GM18511 (cell line): ENCODE measurements at regions not wholly inside any gene's neighbourhood (a gene's known extent, or its start where the extent isn't known, plus 50 kb on each side); places are given as distances from the start of the nearest gene placed in this dataset.

ENCODE experiments used
- ATAC-seq: cut with Tn5 transposase; IDR thresholded peaks from one replicate; pipeline ENCODE4 v1.9.1; 2021; ENCODE audit warnings: mild to moderate bottlenecking, moderate library complexity; ENCODE audit not compliant: unreplicated experiment

- ATAC-seq = no peak
Observed at GRCh38 chr5:27516437-27516836, 478.1 kb upstream of the CDH9 start.

GRCh38 chr5:27511061-27511460 lies 472.7 kb upstream of the CDH9 start:
- ATAC-seq = no peak

GRCh38 chr5:27503813-27504212 lies 465.4 kb upstream of the CDH9 start:
- ATAC-seq = no peak

- ATAC-seq = no peak
Observed at GRCh38 chr5:27502236-27502635, 463.9 kb upstream of the CDH9 start.

- no peak for ATAC-seq
Observed at GRCh38 chr5:27497491-27497890, 459.1 kb upstream of the CDH9 start.

- ATAC-seq = no peak
Observed at GRCh38 chr5:27494887-27495286, 456.5 kb upstream of the CDH9 start.

- ATAC-seq = no peak
Observed at GRCh38 chr5:27491746-27492439, 453.5 kb upstream of the CDH9 start.

- no peak for ATAC-seq
Observed at GRCh38 chr5:27491047-27491446, 452.7 kb upstream of the CDH9 start.

- ATAC-seq = no peak
Observed at GRCh38 chr5:27489701-27490100, 451.3 kb upstream of the CDH9 start.

- no peak for ATAC-seq
Observed at GRCh38 chr5:27482663-27483062, 444.3 kb upstream of the CDH9 start.

- no peak for ATAC-seq
Observed at GRCh38 chr5:27479859-27480258, 441.5 kb upstream of the CDH9 start.

GRCh38 chr5:27477550-27477949 lies 439.2 kb upstream of the CDH9 start:
- no peak for ATAC-seq

- no peak for ATAC-seq
Observed at GRCh38 chr5:27476356-27476988, 438.1 kb upstream of the CDH9 start.

- no peak for ATAC-seq
Observed at GRCh38 chr5:27475063-27475462, 436.7 kb upstream of the CDH9 start.

GRCh38 chr5:27474395-27474794 lies 436.0 kb upstream of the CDH9 start:
- no peak for ATAC-seq

GRCh38 chr5:27474047-27474309 lies 435.6 kb upstream of the CDH9 start:
- no peak for ATAC-seq

- no peak for ATAC-seq
Observed at GRCh38 chr5:27473307-27474046, 435.1 kb upstream of the CDH9 start.

GRCh38 chr5:27472871-27473270 lies 434.5 kb upstream of the CDH9 start:
- ATAC-seq = no peak

GRCh38 chr5:27472000-27472763 lies 433.8 kb upstream of the CDH9 start:
- peak; percentile 98 for ATAC-seq

- no peak for ATAC-seq
Observed at GRCh38 chr5:27466959-27467358, 428.6 kb upstream of the CDH9 start.

- ATAC-seq = no peak
Observed at GRCh38 chr5:27465140-27465539, 426.8 kb upstream of the CDH9 start.
